Neuronal stem cell (in vitro differentiated cells): ENCODE measurements at regions not wholly inside any gene's neighbourhood (a gene's known extent, or its start where the extent isn't known, plus 50 kb on each side); places are given as distances from the start of the nearest gene placed in this dataset.
A peak's percentile ranks its signal among the peaks of the same experiment; 100 is the strongest.
"Not testable (repeated sequence)": the region's sequence is repeated elsewhere in the genome, so short reads cannot be mapped to it uniquely, and the experiment has no call there.

Experiments used
- DNase-seq: peaks from one replicate; pipeline ENCODE4 v3.0.0-alpha.2; 2013; ENCODE audit warnings: low spot score
- H2AFZ ChIP-seq: one replicate; pipeline ENCODE4 v1.6.1; 2013; ENCODE audit warnings: mild to moderate bottlenecking, low read length, inconsistent platforms
- H2AK5ac ChIP-seq: 2 replicates; pipeline ENCODE4 v1.6.1; 2013; ENCODE audit warnings: low read depth, mild to moderate bottlenecking, inconsistent platforms, low read length, moderate library complexity, mixed read lengths
- H2BK120ac ChIP-seq: 2 replicates; pipeline ENCODE4 v1.6.1; 2013; ENCODE audit warnings: low read depth, mild to moderate bottlenecking, inconsistent platforms, low read length, moderate library complexity, mixed read lengths
- H2BK12ac ChIP-seq: one replicate; pipeline ENCODE4 v1.6.1; 2013; ENCODE audit warnings: low read length, inconsistent platforms
- H2BK15ac ChIP-seq: 2 replicates; pipeline ENCODE4 v1.6.1; 2013; ENCODE audit warnings: mild to moderate bottlenecking, low read length, inconsistent platforms, mixed read lengths
- H2BK5ac ChIP-seq: one replicate; pipeline ENCODE4 v1.6.1; 2013; ENCODE audit warnings: inconsistent platforms, mild to moderate bottlenecking, low read length, moderate library complexity
- H3K14ac ChIP-seq: one replicate; pipeline ENCODE4 v1.6.1; 2013; ENCODE audit warnings: low read length, inconsistent platforms
- H3K18ac ChIP-seq: 2 replicates; pipeline ENCODE4 v1.6.1; 2013; ENCODE audit warnings: low read length, inconsistent platforms
- H3K23ac ChIP-seq: 2 replicates; pipeline ENCODE4 v1.6.1; 2013; ENCODE audit warnings: low read depth, mild to moderate bottlenecking, mixed read lengths, low read length, inconsistent platforms; ENCODE audit not compliant: poor library complexity
- H3K27ac ChIP-seq: replicated peaks from 3 replicates; pipeline ENCODE4 v1.5.1; 2013; ENCODE audit warnings: low read length, inconsistent platforms
- H3K27me3 ChIP-seq, 3 experiments: 2 replicates each; pipeline ENCODE4 v1.6.1; 2013; ENCODE audit warnings: low read length in 3 of 3, mild to moderate bottlenecking in 2 of 3, inconsistent platforms in 1 of 3, low read depth in 1 of 3, mixed read lengths in 1 of 3, moderate library complexity in 1 of 3; ENCODE audit not compliant: control insufficient read depth in 3 of 3, insufficient read depth in 3 of 3
- H3K36me3 ChIP-seq, 2 donors: replicated peaks in 1 of 2; 2 replicates each; pipeline ENCODE4 v1.6.1; 2013; ENCODE audit warnings: low read length in 2 of 2; ENCODE audit not compliant: control insufficient read depth in 2 of 2, insufficient read depth in 2 of 2
- H3K4ac ChIP-seq: 2 replicates; pipeline ENCODE4 v1.6.1; 2013; ENCODE audit warnings: inconsistent platforms, mild to moderate bottlenecking, low read length, moderate library complexity
- H3K4me1 ChIP-seq, 2 donors: 1 replicate in 1 of 2; 2 replicates in 1 of 2; pipeline ENCODE4 v1.6.1; 2013; ENCODE audit warnings: low read length in 2 of 2, low read depth in 1 of 2; ENCODE audit not compliant: control insufficient read depth in 2 of 2, insufficient read depth in 1 of 2
- H3K4me2 ChIP-seq: one replicate; pipeline ENCODE4 v1.6.1; 2013; ENCODE audit warnings: mild to moderate bottlenecking, low read length, inconsistent platforms; ENCODE audit not compliant: insufficient read depth, poor library complexity, severe bottlenecking
- H3K4me3 ChIP-seq, 2 donors: 2 replicates each; pipeline ENCODE4 v1.5.1; 2013; ENCODE audit warnings: low read length in 2 of 2, mild to moderate bottlenecking in 2 of 2, inconsistent platforms in 1 of 2, moderate library complexity in 1 of 2
- H3K79me1 ChIP-seq: one replicate; pipeline ENCODE4 v1.6.1; 2013; ENCODE audit warnings: low read depth, mild to moderate bottlenecking, inconsistent platforms, low read length, moderate library complexity
- H3K9ac ChIP-seq: one replicate; pipeline ENCODE4 v1.6.1; 2013; ENCODE audit warnings: mild to moderate bottlenecking, low read depth, low read length, inconsistent platforms; ENCODE audit not compliant: poor library complexity
- H3K9me3 ChIP-seq, 2 donors: replicated peaks in 1 of 2; 2 replicates each; pipeline versions ENCODE3 to v1.6.1; 2013; ENCODE audit warnings: low read length in 2 of 2, mild to moderate bottlenecking in 2 of 2, inconsistent platforms in 1 of 2, low read depth in 1 of 2, mixed read lengths in 1 of 2, moderate library complexity in 1 of 2; ENCODE audit not compliant: control insufficient read depth in 2 of 2, insufficient read depth in 1 of 2
- H4K8ac ChIP-seq: one replicate; pipeline ENCODE4 v1.6.1; 2013; ENCODE audit warnings: low read depth, mild to moderate bottlenecking, inconsistent platforms, low read length, moderate library complexity
- H4K91ac ChIP-seq: one replicate; pipeline ENCODE4 v1.6.1; 2013; ENCODE audit warnings: low read length, low read depth, mild to moderate bottlenecking, inconsistent platforms; ENCODE audit not compliant: poor library complexity
- WGBS, 2 donors: extraction: QIAGEN DNeasy Blood & Tissue Kit; methylation state at CpG; one replicate each; pipeline ENCODE4 v1.1.7; 2013; ENCODE audit warnings: missing lambda C conversion rate in 2 of 2, mixed read lengths in 1 of 2; ENCODE audit not compliant: insufficient read length in 2 of 2, insufficient replicate concordance in 1 of 2; ENCODE audit errors: extremely low coverage in 2 of 2; 5-methylcytosine and 5-hydroxymethylcytosine counted together

DNA sequence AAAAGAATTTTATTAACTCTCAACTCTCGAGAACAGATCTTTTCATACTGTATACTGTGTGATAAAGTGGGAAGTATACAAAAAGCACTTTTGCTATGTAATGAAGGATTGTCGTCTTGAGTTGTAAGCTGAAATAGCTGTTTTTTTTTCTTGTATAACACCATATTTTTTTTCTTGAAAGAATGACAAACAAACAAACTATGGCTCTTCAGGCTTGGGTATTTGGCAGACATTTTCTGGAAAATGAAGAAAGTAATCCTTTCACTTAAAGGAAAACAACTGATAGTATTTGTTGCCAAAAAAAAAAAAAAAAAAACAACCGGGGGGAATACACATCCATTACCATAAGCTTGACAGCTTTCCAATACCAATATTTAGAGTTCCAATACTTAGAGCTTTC is 230.4 kb downstream of the ICOS start:
- Histone ChIP-seq H3K9me3 (no peaks in the 10 kb centered on the region), H3K27ac (no peak overlapping the region), H2AK5ac (no peak overlapping the region), H2BK15ac (no peak overlapping the region), H3K9ac (no peak overlapping the region), H3K4me3 (no peak overlapping the region), H2BK120ac (no peak overlapping the region), H3K23ac (no peak overlapping the region), H2AFZ (no peak overlapping the region), H3K36me3 (no peaks in the 10 kb centered on the region), H3K79me1 (no peaks in the 10 kb centered on the region), H4K8ac (no peak overlapping the region), H3K4me2 (no peak overlapping the region), H3K14ac (no peak overlapping the region), H3K27me3 (peaks cover 0 to 14% (median 0%) of the 10 kb centered on the region in 3 experiments), H3K18ac (no peak overlapping the region), H2BK12ac (no peak overlapping the region), H3K4me1 (peaks cover 0 to 6% of the 10 kb centered on the region in 2 donors), H2BK5ac (no peak overlapping the region), H3K4ac (no peak overlapping the region), H4K91ac (no peak overlapping the region)
- no peak for DNase-seq
- no CpG with 5 or more reads among the region's 3 CpGs for WGBS, 2 donors

DNA sequence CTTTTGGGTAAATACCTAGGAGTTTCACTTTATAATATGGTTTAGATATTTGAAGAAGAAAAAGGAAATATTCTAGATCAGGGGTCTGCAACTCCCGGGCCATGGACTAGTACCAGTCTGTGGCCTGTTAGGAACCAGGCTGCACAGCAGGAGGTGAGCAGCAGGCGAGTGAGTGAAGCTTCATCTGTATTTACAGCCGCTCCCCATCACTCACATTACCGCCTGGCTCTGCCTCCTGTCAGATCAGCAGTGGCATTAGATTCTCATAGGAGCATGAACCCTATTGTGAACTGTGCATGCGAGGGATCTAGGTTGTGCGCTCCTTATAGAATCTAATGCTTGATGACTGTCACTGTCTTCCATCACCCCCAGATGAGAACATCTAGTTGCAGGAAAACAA is 231.1 kb downstream of the ICOS start:
- H3K9ac ChIP-seq, H3K18ac ChIP-seq, H2AK5ac ChIP-seq, H4K91ac ChIP-seq, H2AFZ ChIP-seq, H3K4me3 ChIP-seq, H3K14ac ChIP-seq, H2BK12ac ChIP-seq, H3K79me1 ChIP-seq, H3K23ac ChIP-seq, H3K4me2 ChIP-seq, H3K27ac ChIP-seq, H2BK15ac ChIP-seq, H3K36me3 ChIP-seq, H3K9me3 ChIP-seq, H4K8ac ChIP-seq, H3K4ac ChIP-seq, H2BK5ac ChIP-seq, H2BK120ac ChIP-seq, H3K4me1 ChIP-seq, DNase-seq: not testable (repeated sequence)
- no CpG with 5 or more reads among the region's 6 CpGs for WGBS, 2 donors
- H3K27me3 ChIP-seq, result peaks cover 0 to 21% (median 0%) of the 10 kb centered on the region in 3 experiments

DNA sequence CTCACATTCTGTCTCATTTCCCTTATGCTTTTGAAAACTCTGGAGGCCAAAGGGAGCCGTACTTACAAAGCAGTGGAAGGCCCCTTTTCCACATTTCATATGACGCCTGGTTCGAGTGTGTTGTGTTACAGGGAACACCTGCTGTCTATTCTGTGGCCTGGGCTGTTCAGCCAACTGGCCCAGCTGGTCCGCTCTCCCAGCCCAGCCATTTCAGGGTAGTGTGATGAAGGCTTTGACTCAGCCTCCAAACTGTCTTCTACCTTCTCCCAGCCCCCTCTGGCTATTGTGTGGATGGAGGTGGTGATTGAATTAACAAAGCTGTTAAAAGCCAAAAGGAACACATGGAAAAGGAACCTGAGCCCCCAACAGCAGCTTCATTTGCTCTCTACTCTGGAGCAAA is 233.8 kb downstream of the ICOS start:
- Histone ChIP-seq H2BK12ac (no peak overlapping the region), H3K4ac (no peak overlapping the region), H4K8ac (no peak overlapping the region), H2AK5ac (no peak overlapping the region), H3K27ac (no peak overlapping the region), H2AFZ (no peak overlapping the region), H3K4me1 (peaks cover 0 to 8% of the 10 kb centered on the region in 2 donors), H3K36me3 (no peaks in the 10 kb centered on the region), H3K18ac (no peak overlapping the region), H2BK15ac (no peak overlapping the region), H2BK120ac (no peak overlapping the region), H3K9ac (no peak overlapping the region), H3K4me2 (no peak overlapping the region), H3K23ac (no peak overlapping the region), H3K4me3 (no peak overlapping the region), H3K9me3 (no peaks in the 10 kb centered on the region), H2BK5ac (no peak overlapping the region), H3K27me3 (peaks cover 0 to 29% (median 0%) of the 10 kb centered on the region in 3 experiments), H3K79me1 (no peaks in the 10 kb centered on the region), H4K91ac (no peak overlapping the region), H3K14ac (no peak overlapping the region)
- DNase-seq, result no peak
- WGBS, 2 donors, result no CpG with 5 or more reads among the region's 4 CpGs

DNA sequence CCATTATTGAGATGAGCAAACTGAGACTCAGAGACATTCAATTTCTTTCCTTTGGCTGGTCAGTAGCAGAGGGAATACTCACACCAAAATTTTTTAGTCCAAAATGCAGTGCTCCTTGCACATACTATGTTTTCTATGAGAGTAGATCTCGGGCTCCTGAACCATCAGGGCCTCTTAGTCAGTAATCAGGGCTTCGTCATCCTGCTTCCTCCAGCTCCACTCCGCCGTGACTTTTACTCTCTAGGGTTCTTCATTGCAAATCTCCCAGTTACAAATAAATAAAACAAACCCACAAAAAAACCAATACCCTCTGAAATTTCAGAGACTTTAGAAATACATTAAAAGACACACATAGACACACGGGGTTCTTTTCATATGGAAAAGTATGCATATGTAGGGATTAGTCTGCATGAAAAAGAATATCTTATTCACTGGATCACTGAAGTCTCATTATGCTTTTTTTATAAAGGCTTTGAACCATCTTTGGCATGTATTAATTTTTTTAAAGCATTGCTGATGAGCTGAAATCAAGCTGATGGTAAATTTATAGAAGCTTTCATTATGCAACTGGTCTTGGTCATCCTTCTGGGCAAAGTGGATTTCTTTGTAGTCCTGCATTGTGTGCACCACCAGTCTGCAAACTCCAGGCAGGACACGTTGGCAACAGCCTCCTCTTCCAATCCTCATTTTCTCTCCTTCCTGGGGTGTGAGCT is 235.0 kb downstream of the ICOS start:
- Histone ChIP-seq H2BK120ac (no peak overlapping the region), H3K4ac (no peak overlapping the region), H3K9me3 (no peaks in the 10 kb centered on the region), H2BK12ac (no peak overlapping the region), H3K4me1 (peaks cover 0 to 8% of the 10 kb centered on the region in 2 donors), H3K4me2 (no peak overlapping the region), H2AK5ac (no peak overlapping the region), H4K8ac (no peak overlapping the region), H3K79me1 (no peaks in the 10 kb centered on the region), H2BK15ac (no peak overlapping the region), H2AFZ (no peak overlapping the region), H3K27ac (no peak overlapping the region), H3K14ac (no peak overlapping the region), H3K4me3 (no peak overlapping the region), H3K18ac (peak overlapping the region; percentile 38), H4K91ac (no peak overlapping the region), H3K9ac (no peak overlapping the region), H3K23ac (no peak overlapping the region), H3K36me3 (no peaks in the 10 kb centered on the region), H3K27me3 (peaks cover 0 to 29% (median 0%) of the 10 kb centered on the region in 3 experiments), H2BK5ac (no peak overlapping the region)
- DNase-seq, result no peak
- WGBS, 2 donors, result no CpG with 5 or more reads among the region's 6 CpGs
